Myocyte (in vitro differentiated cells): ENCODE measurements at regions not wholly inside any gene's neighbourhood (a gene's known extent, or its start where the extent isn't known, plus 50 kb on each side); places are given as distances from the start of the nearest gene placed in this dataset.

ENCODE experiments used
- DNase-seq: peaks from one replicate; pipeline ENCODE4 v3.0.0-alpha.2; 2012; ENCODE audit warnings: low read depth

- DNase-seq: no peak
These were observed 108.9 kb downstream of the ENGASE start for GRCh38 chr17:79183293-79184158.

GRCh38 chr17:79183043-79183292 lies 108.3 kb downstream of the ENGASE start:
- no peak for DNase-seq

GRCh38 chr17:79182176-79183042 lies 107.8 kb downstream of the ENGASE start:
- DNase-seq: no peak

GRCh38 chr17:79180358-79181005 lies 105.9 kb downstream of the ENGASE start:
- no peak for DNase-seq

- no peak for DNase-seq
These were observed 104.7 kb downstream of the ENGASE start for GRCh38 chr17:79179334-79179733.

- DNase-seq: no peak
These were observed 103.3 kb downstream of the ENGASE start for GRCh38 chr17:79177877-79178276.

GRCh38 chr17:79176792-79177601 lies 102.4 kb downstream of the ENGASE start:
- DNase-seq: no peak

GRCh38 chr17:79174905-79175856 lies 100.6 kb downstream of the ENGASE start:
- DNase-seq: no peak

- DNase-seq: no peak
These were observed 99.7 kb downstream of the ENGASE start for GRCh38 chr17:79174193-79174765.

- no peak for DNase-seq
These were observed 96.6 kb downstream of the ENGASE start for GRCh38 chr17:79171188-79171587.

GRCh38 chr17:79169861-79170260 lies 95.2 kb downstream of the ENGASE start:
- no peak for DNase-seq

GRCh38 chr17:79169366-79169765 lies 94.7 kb downstream of the ENGASE start:
- no peak for DNase-seq

- no peak for DNase-seq
These were observed 93.9 kb downstream of the ENGASE start for GRCh38 chr17:79168486-79169055.

GRCh38 chr17:79167486-79167885 lies 92.9 kb downstream of the ENGASE start:
- DNase-seq: no peak

- DNase-seq: no peak
These were observed 91.3 kb downstream of the ENGASE start for GRCh38 chr17:79165756-79166473.

- DNase-seq: no peak
These were observed 90.5 kb downstream of the ENGASE start for GRCh38 chr17:79164913-79165695.

GRCh38 chr17:79164408-79164807 lies 89.8 kb downstream of the ENGASE start:
- no peak for DNase-seq

- DNase-seq: no peak
These were observed 88.4 kb downstream of the ENGASE start for GRCh38 chr17:79163071-79163470.
